ENCODE measurements at regions not wholly inside any gene's neighbourhood (a gene's known extent, or its start where the extent isn't known, plus 50 kb on each side); places are given as distances from the start of the nearest gene placed in this dataset.

DNA sequence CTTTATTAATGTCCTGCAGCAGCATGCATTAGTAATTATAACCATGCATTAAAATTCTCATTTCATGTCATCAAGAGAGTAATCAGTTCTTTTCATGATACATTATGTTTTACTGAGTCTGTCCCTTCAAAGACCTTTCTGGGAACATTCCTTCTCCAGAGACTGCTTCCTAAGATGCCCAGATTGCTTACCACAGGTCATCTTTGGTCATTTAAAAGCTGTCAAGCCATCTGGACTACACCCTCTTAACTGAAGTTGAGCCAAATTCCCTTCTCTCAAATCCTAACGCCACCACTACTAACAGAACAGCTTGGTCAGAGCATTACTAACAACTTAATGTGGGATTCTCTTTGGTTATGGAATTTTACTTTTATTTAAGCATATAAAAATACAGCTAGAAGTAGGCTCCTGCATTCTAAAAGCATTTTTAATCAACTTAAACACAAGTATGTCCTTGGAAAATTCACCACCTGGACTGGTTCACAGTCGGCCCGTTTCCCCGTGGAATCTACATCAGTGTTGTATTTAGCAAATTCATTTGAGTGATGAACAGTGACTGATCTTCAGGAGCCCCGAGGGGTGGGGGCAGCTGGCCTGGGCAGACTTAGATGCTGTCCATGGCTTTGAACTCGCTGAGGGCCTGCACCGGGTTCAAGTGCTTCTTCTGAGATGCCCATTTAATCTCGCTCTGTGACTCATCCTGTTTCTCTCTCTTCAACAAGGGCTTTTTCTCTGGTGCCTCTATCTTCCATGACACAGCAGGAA, 92.8 kb upstream of the CCDC112 start:
- Histone ChIP-seq H3K27ac (ENCODE audit: low read length) (no peak overlapping the region), H3K27me3 (ENCODE audit: control insufficient read depth in 1 of 2, insufficient read depth in 2 of 2, low read length in 2 of 2) (no peaks in the 10 kb centered on the region), H3K9ac (ENCODE audit: low read length in 2 of 2) (no peak overlapping the region)

DNA sequence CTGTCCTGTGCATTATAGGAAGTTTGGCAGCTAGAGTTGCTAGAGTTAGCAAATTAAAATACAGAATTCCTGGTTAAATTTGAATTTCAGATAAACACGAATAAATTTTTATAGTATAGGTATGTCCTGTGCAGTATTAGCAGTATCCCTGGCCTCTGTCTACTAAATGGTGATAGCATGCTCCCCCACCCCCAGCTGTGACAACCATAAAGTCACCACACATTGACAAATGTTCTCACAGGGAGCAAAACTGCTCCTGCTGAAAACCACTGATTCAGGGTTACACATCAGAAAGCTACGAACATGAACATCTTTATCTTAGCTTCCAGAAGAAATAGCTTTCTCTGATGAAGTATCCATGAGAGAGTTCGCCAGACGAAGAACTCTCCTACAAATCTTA, 91.8 kb upstream of the CCDC112 start:
- H3K27me3 ChIP-seq (ENCODE audit: control insufficient read depth in 1 of 2, insufficient read depth in 2 of 2, low read length in 2 of 2): no peaks in the 10 kb centered on the region
- no peak overlapping the region for H3K4me3 ChIP-seq (ENCODE audit: low read length in 2 of 2)
- H3K27ac ChIP-seq (ENCODE audit: low read length): no peak overlapping the region
- no peaks in the 10 kb centered on the region for H3K9me3 ChIP-seq (ENCODE audit: control insufficient read depth in 2 of 2, low read length in 2 of 2)
- H3K36me3 ChIP-seq (ENCODE audit: control insufficient read depth in 2 of 2, insufficient read depth in 2 of 2, low read length in 2 of 2): no peaks in the 10 kb centered on the region
- no peak overlapping the region for H3K9ac ChIP-seq (ENCODE audit: low read length in 2 of 2)
- H3K4me1 ChIP-seq (ENCODE audit: control insufficient read depth, insufficient read depth, low read length): peaks cover 5% of the 10 kb centered on the region

More for the DNA sequence above, 92.8 kb upstream of the CCDC112 start:
- Histone ChIP-seq H3K36me3 (ENCODE audit: control insufficient read depth in 2 of 2, insufficient read depth in 2 of 2, low read length in 2 of 2) (no peaks in the 10 kb centered on the region), H3K4me1 (ENCODE audit: control insufficient read depth, insufficient read depth, low read length) (peaks cover 5% of the 10 kb centered on the region), H3K4me3 (ENCODE audit: low read length in 2 of 2) (no peak overlapping the region), H3K9me3 (ENCODE audit: control insufficient read depth in 2 of 2, low read length in 2 of 2) (no peaks in the 10 kb centered on the region)

DNA sequence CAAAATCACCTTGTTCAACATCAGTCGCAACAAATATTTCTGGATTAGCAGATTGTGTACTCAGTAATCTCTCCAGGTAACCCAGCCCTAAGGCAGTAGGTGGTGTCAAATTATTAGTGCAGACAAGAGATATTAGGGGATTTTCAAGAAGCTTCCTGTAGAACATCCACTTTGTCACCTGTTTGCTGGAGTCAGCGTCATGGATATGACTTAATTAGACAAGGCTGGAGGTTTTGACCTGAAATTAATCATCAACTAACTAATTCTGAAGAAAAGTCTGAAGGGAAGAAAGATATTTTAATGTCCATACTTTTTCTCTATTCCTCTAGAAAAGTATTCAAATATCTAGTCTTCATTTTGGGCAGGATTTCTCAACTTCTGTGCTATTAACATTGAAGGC, 91.4 kb upstream of the CCDC112 start:
- Histone ChIP-seq H3K27ac (ENCODE audit: low read length) (no peak overlapping the region), H3K9ac (ENCODE audit: low read length in 2 of 2) (no peak overlapping the region), H3K27me3 (ENCODE audit: control insufficient read depth in 1 of 2, insufficient read depth in 2 of 2, low read length in 2 of 2) (no peaks in the 10 kb centered on the region), H3K36me3 (ENCODE audit: control insufficient read depth in 2 of 2, insufficient read depth in 2 of 2, low read length in 2 of 2) (no peaks in the 10 kb centered on the region), H3K4me1 (ENCODE audit: control insufficient read depth, insufficient read depth, low read length) (peaks cover 5% of the 10 kb centered on the region), H3K4me3 (ENCODE audit: low read length in 2 of 2) (no peak overlapping the region), H3K9me3 (ENCODE audit: control insufficient read depth in 2 of 2, low read length in 2 of 2) (no peaks in the 10 kb centered on the region)

DNA sequence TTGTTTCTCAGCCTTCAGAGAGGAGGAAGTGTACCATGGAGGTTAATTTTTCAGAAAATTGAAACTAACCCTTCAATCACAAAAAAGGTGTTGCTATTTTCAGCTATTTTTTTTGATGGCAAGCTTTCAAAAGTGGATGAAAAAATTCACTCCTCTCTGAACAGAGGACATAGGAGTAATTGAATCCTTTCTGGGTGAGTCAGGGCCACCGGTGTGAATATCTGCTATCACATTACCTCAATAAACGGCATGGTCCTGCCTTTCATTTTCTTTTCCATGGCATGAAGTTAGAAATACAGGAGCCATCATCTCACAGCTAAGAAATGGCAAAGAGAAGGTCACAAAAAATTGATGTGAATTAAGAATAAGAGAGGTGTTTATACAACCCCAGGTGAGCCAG, 90.2 kb upstream of the CCDC112 start:
- Histone ChIP-seq H3K9me3 (ENCODE audit: control insufficient read depth in 2 of 2, low read length in 2 of 2) (no peaks in the 10 kb centered on the region), H3K9ac (ENCODE audit: low read length in 2 of 2) (no peak overlapping the region), H3K4me1 (ENCODE audit: control insufficient read depth, insufficient read depth, low read length) (peaks cover 5% of the 10 kb centered on the region), H3K36me3 (ENCODE audit: control insufficient read depth in 2 of 2, insufficient read depth in 2 of 2, low read length in 2 of 2) (no peaks in the 10 kb centered on the region), H3K4me3 (ENCODE audit: low read length in 2 of 2) (no peak overlapping the region), H3K27me3 (ENCODE audit: control insufficient read depth in 1 of 2, insufficient read depth in 2 of 2, low read length in 2 of 2) (no peaks in the 10 kb centered on the region), H3K27ac (ENCODE audit: low read length) (no peak overlapping the region)

DNA sequence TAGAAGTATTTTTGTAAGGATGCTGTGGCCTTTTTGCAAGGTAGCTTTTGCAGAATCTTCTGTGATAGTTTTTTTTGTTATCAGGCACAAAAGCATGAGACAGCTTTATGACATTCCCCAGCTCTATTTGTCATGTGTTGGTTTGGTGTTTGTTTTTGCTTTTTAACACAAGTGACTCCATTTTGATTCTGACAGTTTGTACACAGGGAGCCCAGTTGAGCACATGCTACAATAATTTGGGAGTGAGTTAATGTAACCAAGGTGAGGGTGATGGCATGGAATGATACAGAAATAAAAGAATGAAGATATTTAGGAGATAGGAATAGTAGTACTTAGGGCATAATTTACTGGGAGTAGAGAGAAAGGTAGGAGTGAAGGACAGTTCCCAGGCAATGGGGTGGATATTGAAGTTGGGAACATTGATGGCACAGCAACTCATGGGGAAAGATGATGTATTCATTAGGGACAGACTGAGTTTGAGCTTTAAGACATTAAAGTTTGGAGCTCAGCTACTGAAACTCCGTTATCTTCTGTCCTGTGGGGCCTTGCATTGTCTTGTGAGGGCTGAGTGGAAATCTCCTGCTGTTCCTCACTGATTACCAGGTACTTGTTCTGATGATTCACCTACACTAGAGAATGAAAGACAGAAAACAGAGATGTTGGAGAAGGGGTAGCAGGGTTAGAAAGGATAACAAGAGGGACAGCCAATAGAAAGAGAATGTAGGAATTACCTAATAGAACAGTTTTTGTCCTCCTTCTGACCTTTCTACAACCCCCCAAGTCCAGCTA, 88.3 kb upstream of the CCDC112 start:
- H3K27me3 ChIP-seq (ENCODE audit: control insufficient read depth in 1 of 2, insufficient read depth in 2 of 2, low read length in 2 of 2): no peaks in the 10 kb centered on the region
- H3K9ac ChIP-seq (ENCODE audit: low read length in 2 of 2): no peak overlapping the region
- H3K4me1 ChIP-seq (ENCODE audit: control insufficient read depth, insufficient read depth, low read length): peaks cover 3% of the 10 kb centered on the region
- no peak overlapping the region for H3K4me3 ChIP-seq (ENCODE audit: low read length in 2 of 2)
- H3K27ac ChIP-seq (ENCODE audit: low read length): no peak overlapping the region
- H3K36me3 ChIP-seq (ENCODE audit: control insufficient read depth in 2 of 2, insufficient read depth in 2 of 2, low read length in 2 of 2): no peaks in the 10 kb centered on the region
- H3K9me3 ChIP-seq (ENCODE audit: control insufficient read depth in 2 of 2, low read length in 2 of 2): no peaks in the 10 kb centered on the region

DNA sequence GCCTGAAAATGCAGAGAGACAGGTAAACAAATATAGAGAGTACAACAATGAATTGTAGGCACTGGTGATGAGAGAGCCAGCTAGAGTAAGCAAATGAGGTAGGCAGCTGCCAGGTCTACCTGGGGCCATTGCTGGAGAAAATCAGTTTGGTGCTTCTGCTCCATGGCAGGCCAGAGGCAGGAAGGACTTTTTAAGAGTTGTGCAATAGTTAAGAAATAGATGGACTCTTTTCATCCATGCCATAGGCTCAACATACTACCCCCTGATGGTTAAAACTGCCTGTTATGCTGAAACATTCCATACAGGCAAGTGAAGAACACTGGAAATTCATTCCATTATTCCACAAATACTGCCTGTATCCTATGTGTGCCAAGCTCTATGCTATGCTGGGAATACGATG, 86.5 kb upstream of the CCDC112 start:
- H3K36me3 ChIP-seq (ENCODE audit: control insufficient read depth in 2 of 2, insufficient read depth in 2 of 2, low read length in 2 of 2): no peaks in the 10 kb centered on the region
- H3K4me1 ChIP-seq (ENCODE audit: control insufficient read depth, insufficient read depth, low read length): no peaks in the 10 kb centered on the region
- H3K27me3 ChIP-seq (ENCODE audit: control insufficient read depth in 1 of 2, insufficient read depth in 2 of 2, low read length in 2 of 2): no peaks in the 10 kb centered on the region
- no peaks in the 10 kb centered on the region for H3K9me3 ChIP-seq (ENCODE audit: control insufficient read depth in 2 of 2, low read length in 2 of 2)
- no peak overlapping the region for H3K4me3 ChIP-seq (ENCODE audit: low read length in 2 of 2)
- no peak overlapping the region for H3K9ac ChIP-seq (ENCODE audit: low read length in 2 of 2)
- no peak overlapping the region for H3K27ac ChIP-seq (ENCODE audit: low read length)

DNA sequence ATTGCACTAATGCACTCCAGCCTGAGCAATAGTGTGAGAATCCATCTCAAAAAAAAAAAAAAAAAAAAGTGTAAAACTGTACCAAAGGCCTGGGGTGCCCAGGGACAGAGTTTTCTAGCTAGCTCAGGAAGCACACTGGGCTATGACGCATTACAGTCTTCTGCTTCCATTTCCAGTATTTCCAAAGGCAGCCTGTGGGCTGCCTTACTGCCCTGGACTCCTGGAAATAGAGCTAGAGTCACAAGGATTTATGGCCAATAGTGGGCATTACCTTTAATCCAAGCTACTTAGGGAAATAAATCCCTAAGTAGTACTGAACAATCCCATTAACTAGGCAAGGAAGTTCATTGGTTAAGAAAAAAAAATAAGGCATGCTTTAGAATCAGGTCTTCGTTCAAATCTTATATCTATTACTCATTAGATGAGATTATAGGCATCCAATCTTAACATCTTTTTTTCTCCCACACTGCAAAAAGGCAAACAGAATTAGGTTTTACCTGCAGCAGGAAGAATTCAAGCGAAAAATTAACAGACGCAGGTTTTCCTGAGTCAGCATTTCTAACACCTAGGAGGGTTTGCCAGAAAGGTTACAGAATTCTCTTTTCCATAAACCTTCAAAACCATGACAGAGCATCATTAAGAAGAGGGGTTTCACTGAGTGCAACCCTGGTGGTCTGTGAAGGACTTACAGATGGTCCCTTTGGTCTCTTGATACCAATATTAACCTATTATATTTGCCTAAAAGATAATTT, 85.6 kb upstream of the CCDC112 start:
- no peaks in the 10 kb centered on the region for H3K9me3 ChIP-seq (ENCODE audit: control insufficient read depth in 2 of 2, low read length in 2 of 2)
- H3K4me3 ChIP-seq (ENCODE audit: low read length in 2 of 2): no peak overlapping the region
- no peaks in the 10 kb centered on the region for H3K27me3 ChIP-seq (ENCODE audit: control insufficient read depth in 1 of 2, insufficient read depth in 2 of 2, low read length in 2 of 2)
- no peak overlapping the region for H3K27ac ChIP-seq (ENCODE audit: low read length)
- H3K4me1 ChIP-seq (ENCODE audit: control insufficient read depth, insufficient read depth, low read length): no peaks in the 10 kb centered on the region
- no peaks in the 10 kb centered on the region for H3K36me3 ChIP-seq (ENCODE audit: control insufficient read depth in 2 of 2, insufficient read depth in 2 of 2, low read length in 2 of 2)
- no peak overlapping the region for H3K9ac ChIP-seq (ENCODE audit: low read length in 2 of 2)

DNA sequence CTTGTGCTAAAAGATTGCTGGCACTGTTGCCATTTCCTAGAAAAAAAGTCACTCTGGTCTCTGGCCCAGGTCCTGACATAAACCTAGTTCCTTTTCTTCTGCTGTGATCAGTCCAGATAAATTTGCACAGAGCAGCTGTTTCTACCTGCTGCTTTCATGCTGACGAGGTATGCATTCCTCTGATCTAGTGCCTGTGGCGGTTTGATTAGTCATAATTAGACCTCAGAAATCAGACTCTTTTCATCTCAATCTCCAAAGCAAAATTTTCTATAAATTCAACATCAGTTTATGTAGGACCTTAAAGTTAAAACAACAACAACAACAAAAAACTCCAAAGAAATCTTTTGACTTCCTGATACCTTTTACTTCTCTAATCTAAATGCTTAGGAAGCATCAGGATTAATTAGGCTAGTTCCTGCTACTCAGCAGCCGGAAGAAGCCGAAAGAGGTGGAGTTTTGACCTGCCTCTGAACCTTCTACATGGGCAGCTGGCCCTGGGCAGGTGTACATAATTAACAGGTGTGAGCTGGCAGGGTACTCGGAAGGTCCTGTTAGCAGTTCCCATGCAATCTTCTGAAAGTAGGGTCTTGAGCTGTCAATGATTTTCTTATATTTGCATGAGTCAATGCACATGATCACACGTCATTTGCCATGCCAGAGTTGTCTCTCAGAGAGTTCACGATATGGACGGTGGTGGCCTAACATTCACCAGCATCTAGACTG, 83.3 kb upstream of the CCDC112 start:
- Histone ChIP-seq H3K9ac (ENCODE audit: low read length in 2 of 2) (no peak overlapping the region), H3K4me1 (ENCODE audit: control insufficient read depth, insufficient read depth, low read length) (peaks cover 2% of the 10 kb centered on the region), H3K36me3 (ENCODE audit: control insufficient read depth in 2 of 2, insufficient read depth in 2 of 2, low read length in 2 of 2) (no peaks in the 10 kb centered on the region), H3K27ac (ENCODE audit: low read length) (no peak overlapping the region), H3K9me3 (ENCODE audit: control insufficient read depth in 2 of 2, low read length in 2 of 2) (no peaks in the 10 kb centered on the region), H3K27me3 (ENCODE audit: control insufficient read depth in 1 of 2, insufficient read depth in 2 of 2, low read length in 2 of 2) (no peaks in the 10 kb centered on the region), H3K4me3 (ENCODE audit: low read length in 2 of 2) (no peak overlapping the region)

DNA sequence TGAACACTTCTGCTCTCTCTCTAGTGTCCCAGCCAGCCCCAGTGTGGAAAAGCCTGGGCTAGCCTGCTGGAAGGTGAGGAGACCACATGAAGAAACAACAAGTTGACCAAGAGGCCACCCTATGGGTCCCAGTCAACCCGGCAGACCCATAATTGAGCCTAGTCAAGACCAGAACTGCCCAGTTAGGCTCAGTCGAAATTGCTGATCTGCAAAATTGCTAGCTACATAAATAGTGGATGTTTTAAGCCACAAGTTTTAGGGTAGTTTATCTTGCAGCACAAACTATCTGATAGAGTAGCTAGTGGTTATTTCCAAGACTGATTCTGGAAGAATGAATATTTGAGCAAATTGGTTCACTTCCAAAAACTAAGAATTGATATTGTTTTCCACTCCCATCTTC, 82.3 kb upstream of the CCDC112 start:
- H3K4me3 ChIP-seq (ENCODE audit: low read length in 2 of 2): no peak overlapping the region
- H3K9ac ChIP-seq (ENCODE audit: low read length in 2 of 2): no peak overlapping the region
- H3K4me1 ChIP-seq (ENCODE audit: control insufficient read depth, insufficient read depth, low read length): peaks cover 2% of the 10 kb centered on the region
- no peak overlapping the region for H3K27ac ChIP-seq (ENCODE audit: low read length)
- H3K27me3 ChIP-seq (ENCODE audit: control insufficient read depth in 1 of 2, insufficient read depth in 2 of 2, low read length in 2 of 2): no peaks in the 10 kb centered on the region
- H3K36me3 ChIP-seq (ENCODE audit: control insufficient read depth in 2 of 2, insufficient read depth in 2 of 2, low read length in 2 of 2): no peaks in the 10 kb centered on the region
- H3K9me3 ChIP-seq (ENCODE audit: control insufficient read depth in 2 of 2, low read length in 2 of 2): no peaks in the 10 kb centered on the region

DNA sequence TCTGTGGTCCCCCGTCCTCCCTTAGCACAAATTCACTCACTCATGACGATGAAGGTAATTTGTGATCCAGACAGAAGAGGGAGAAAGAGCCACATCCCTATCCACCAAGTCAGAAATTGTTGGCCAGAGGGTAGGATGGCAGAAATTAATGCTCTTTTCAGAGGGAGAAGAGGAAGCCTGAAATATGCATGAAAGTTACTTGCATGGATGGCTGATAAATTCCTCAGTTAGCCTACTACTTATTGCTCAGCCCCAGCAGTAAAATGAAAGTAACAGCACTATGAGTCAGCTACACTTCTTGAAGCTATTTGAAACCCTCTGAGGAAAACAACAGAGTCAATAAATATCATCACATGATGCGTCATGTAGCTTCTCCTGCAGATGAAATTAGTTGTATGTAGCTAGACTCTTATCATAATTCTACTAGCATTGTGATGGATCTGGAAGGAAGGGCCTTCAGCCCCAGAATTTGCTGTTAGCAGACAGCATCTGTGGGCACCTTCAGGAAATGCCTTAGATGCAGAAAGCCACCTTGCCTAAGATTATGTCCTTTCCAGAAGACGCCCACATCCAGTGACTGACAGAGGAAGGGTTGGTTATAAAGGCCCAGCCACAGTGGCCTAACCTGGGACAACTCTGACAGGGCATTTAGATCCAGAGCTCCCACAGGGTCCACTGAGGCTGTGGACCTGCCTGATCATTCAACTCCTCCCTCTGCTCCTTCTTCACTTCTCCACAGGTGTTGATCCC, 81.2 kb upstream of the CCDC112 start:
- H3K9ac ChIP-seq (ENCODE audit: low read length in 2 of 2): peak overlapping the region in 1 of 2 donors; percentile 6

More for the DNA sequence above, 81.2 kb upstream of the CCDC112 start:
- Histone ChIP-seq H3K4me1 (ENCODE audit: control insufficient read depth, insufficient read depth, low read length) (peaks cover 2% of the 10 kb centered on the region), H3K36me3 (ENCODE audit: control insufficient read depth in 2 of 2, insufficient read depth in 2 of 2, low read length in 2 of 2) (no peaks in the 10 kb centered on the region), H3K4me3 (ENCODE audit: low read length in 2 of 2) (peak overlapping the region in 1 of 2 donors; percentile 44), H3K9me3 (ENCODE audit: control insufficient read depth in 2 of 2, low read length in 2 of 2) (no peaks in the 10 kb centered on the region), H3K27me3 (ENCODE audit: control insufficient read depth in 1 of 2, insufficient read depth in 2 of 2, low read length in 2 of 2) (no peaks in the 10 kb centered on the region), H3K27ac (ENCODE audit: low read length) (no peak overlapping the region)

All from stomach smooth muscle (tissue), 2 donors.